ENCODE measurements at regions not wholly inside any gene's neighbourhood (a gene's known extent, or its start where the extent isn't known, plus 50 kb on each side); places are given as distances from the start of the nearest gene placed in this dataset.

DNA sequence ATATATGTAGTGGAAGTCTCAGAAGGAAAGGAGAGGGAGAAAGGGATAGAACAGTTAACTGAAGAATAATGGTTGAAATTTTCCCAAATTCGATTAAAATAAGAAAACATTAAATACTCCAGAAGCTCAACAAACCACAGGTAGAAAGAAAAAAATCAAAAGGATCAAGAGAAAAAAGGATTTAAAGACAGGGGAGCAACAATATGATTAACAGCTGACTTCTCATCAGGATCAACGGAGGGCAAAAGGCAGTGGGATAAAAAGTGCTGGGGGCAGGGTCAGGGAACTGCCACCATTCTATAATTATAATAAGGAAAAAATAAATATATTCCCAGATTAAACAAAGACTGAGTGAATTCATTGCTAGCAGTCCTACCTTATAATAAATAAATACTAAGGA is 55.3 kb downstream of the CDKN2C start:
- Mint-ChIP-seq H3K36me3 (ENCODE audit: insufficient read depth) (no peaks in the 10 kb centered on the region), H3K4me3 (no peak overlapping the region), H3K27ac (ENCODE audit: low read depth) (no peak overlapping the region), H3K4me1 (no peaks in the 10 kb centered on the region), H3K9me3 (no peaks in the 10 kb centered on the region), H3K27me3 (peaks cover 75% of the 10 kb centered on the region)
- DNase-seq (ENCODE audit: low spot score in 2 of 2) (no peak), ATAC-seq (replicated peaks; ENCODE audit: extremely low read depth, poor library complexity, severe bottlenecking) (no peak)

- H3K27me3 Mint-ChIP-seq, result peaks cover 40% of the 10 kb centered on the region
- ATAC-seq (replicated peaks; ENCODE audit: extremely low read depth, poor library complexity, severe bottlenecking), result no peak
- H3K9me3 Mint-ChIP-seq, result no peaks in the 10 kb centered on the region
- H3K27ac Mint-ChIP-seq (ENCODE audit: low read depth), result no peak overlapping the region
- H3K36me3 Mint-ChIP-seq (ENCODE audit: insufficient read depth), result no peaks in the 10 kb centered on the region
- H3K4me3 Mint-ChIP-seq, result no peak overlapping the region
- H3K4me1 Mint-ChIP-seq, result no peaks in the 10 kb centered on the region
- no peak for DNase-seq (ENCODE audit: low spot score in 2 of 2)
These were observed 62.9 kb downstream of the CDKN2C start for GRCh38 chr1:51032936-51033335.

- peaks cover 3% of the 10 kb centered on the region for H3K9me3 Mint-ChIP-seq
- ATAC-seq (replicated peaks; ENCODE audit: extremely low read depth, poor library complexity, severe bottlenecking) (no peak), DNase-seq (ENCODE audit: low spot score in 2 of 2) (no peak)
- H3K4me1 Mint-ChIP-seq, result no peaks in the 10 kb centered on the region
- H3K4me3 Mint-ChIP-seq, result no peak overlapping the region
- H3K27ac Mint-ChIP-seq (ENCODE audit: low read depth), result no peak overlapping the region
- no peaks in the 10 kb centered on the region for H3K36me3 Mint-ChIP-seq (ENCODE audit: insufficient read depth)
- H3K27me3 Mint-ChIP-seq, result peaks cover 53% of the 10 kb centered on the region
These were observed 57.8 kb upstream of the C1orf185 start for GRCh38 chr1:51044199-51044598.

- Mint-ChIP-seq H3K36me3 (ENCODE audit: insufficient read depth) (no peaks in the 10 kb centered on the region), H3K27ac (ENCODE audit: low read depth) (no peak overlapping the region), H3K4me1 (no peaks in the 10 kb centered on the region), H3K4me3 (no peak overlapping the region), H3K27me3 (peaks cover 51% of the 10 kb centered on the region), H3K9me3 (no peaks in the 10 kb centered on the region)
- DNase-seq (ENCODE audit: low spot score in 2 of 2) (no peak), ATAC-seq (replicated peaks; ENCODE audit: extremely low read depth, poor library complexity, severe bottlenecking) (no peak)
These were observed 57.2 kb upstream of the C1orf185 start for GRCh38 chr1:51044834-51045233.

GRCh38 chr1:51048021-51048420 is 54.0 kb upstream of the C1orf185 start:
- Mint-ChIP-seq H3K27me3 (peaks cover 30% of the 10 kb centered on the region), H3K4me1 (no peaks in the 10 kb centered on the region), H3K4me3 (no peak overlapping the region), H3K9me3 (no peaks in the 10 kb centered on the region), H3K27ac (ENCODE audit: low read depth) (no peak overlapping the region), H3K36me3 (ENCODE audit: insufficient read depth) (no peaks in the 10 kb centered on the region)
- DNase-seq (ENCODE audit: low spot score in 2 of 2) (no peak), ATAC-seq (replicated peaks; ENCODE audit: extremely low read depth, poor library complexity, severe bottlenecking) (no peak)

DNA sequence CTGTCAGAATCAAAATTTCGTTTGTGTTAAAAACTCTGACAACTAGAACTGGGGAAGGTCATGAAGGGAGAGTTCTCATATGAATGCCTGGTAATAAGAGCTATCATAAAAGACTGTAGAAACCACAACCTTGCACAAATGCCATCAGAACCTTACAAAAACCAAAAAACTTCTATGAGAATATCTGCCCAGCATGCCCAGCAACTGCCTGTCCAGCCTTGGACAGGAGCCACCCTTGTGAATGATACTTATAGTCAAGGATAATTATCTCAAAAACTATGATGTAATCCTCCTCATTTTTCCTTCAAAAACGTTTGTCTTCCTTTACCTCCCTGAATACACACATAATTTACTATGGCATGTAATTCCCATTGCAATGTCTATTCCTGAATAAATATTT is 53.4 kb upstream of the C1orf185 start:
- ATAC-seq (replicated peaks; ENCODE audit: extremely low read depth, poor library complexity, severe bottlenecking) (no peak), DNase-seq (ENCODE audit: low spot score in 2 of 2) (no peak)
- Mint-ChIP-seq H3K27ac (ENCODE audit: low read depth) (no peak overlapping the region), H3K4me3 (no peak overlapping the region), H3K36me3 (ENCODE audit: insufficient read depth) (no peaks in the 10 kb centered on the region), H3K9me3 (no peaks in the 10 kb centered on the region), H3K4me1 (no peaks in the 10 kb centered on the region), H3K27me3 (peaks cover 29% of the 10 kb centered on the region)
